GM12872 (cell line): ENCODE measurements at regions not wholly inside any gene's neighbourhood (a gene's known extent, or its start where the extent isn't known, plus 50 kb on each side); places are given as distances from the start of the nearest gene placed in this dataset.

Experiments used
- CTCF ChIP-seq: IDR thresholded peaks from 3 replicates; pipeline ENCODE4 v1.5.1; 2011; ENCODE audit warnings: low read depth, mild to moderate bottlenecking, low read length, moderate library complexity; ENCODE audit not compliant: insufficient read depth

GRCh38 chr2:150373374-150373773 lies 114.1 kb downstream of the RND3 start:
- no peak for TF ChIP-seq CTCF

GRCh38 chr2:150371044-150371818 lies 116.2 kb downstream of the RND3 start:
- TF ChIP-seq CTCF, result no peak

GRCh38 chr2:150370561-150370960 lies 116.9 kb downstream of the RND3 start:
- no peak for TF ChIP-seq CTCF

GRCh38 chr2:150369862-150370261 lies 117.6 kb downstream of the RND3 start:
- no peak for TF ChIP-seq CTCF

- no peak for TF ChIP-seq CTCF
Observed at GRCh38 chr2:150358468-150358807, 129.0 kb downstream of the RND3 start.

- no peak for TF ChIP-seq CTCF
Observed at GRCh38 chr2:150357770-150358467, 129.5 kb downstream of the RND3 start.

- no peak for TF ChIP-seq CTCF
Observed at GRCh38 chr2:150355440-150355839, 132.0 kb downstream of the RND3 start.
